GM12872 (cell line): ENCODE measurements at regions not wholly inside any gene's neighbourhood (a gene's known extent, or its start where the extent isn't known, plus 50 kb on each side); places are given as distances from the start of the nearest gene placed in this dataset.

Experiments
- CTCF ChIP-seq: IDR thresholded peaks from 3 replicates; pipeline ENCODE4 v1.5.1; 2011; ENCODE audit warnings: low read depth, mild to moderate bottlenecking, low read length, moderate library complexity; ENCODE audit not compliant: insufficient read depth

GRCh38 chr17:71656964-71657858 is 463.6 kb upstream of the SOX9 start:
- no peak for TF ChIP-seq CTCF

GRCh38 chr17:71658996-71659395 is 461.8 kb upstream of the SOX9 start:
- TF ChIP-seq CTCF = no peak

- TF ChIP-seq CTCF = no peak
Observed at GRCh38 chr17:71664861-71665260, 456.0 kb upstream of the SOX9 start.

- TF ChIP-seq CTCF = no peak
Observed at GRCh38 chr17:71666047-71666446, 454.8 kb upstream of the SOX9 start.

- no peak for TF ChIP-seq CTCF
Observed at GRCh38 chr17:71667661-71668060, 453.2 kb upstream of the SOX9 start.

GRCh38 chr17:71668807-71669206 is 452.0 kb upstream of the SOX9 start:
- no peak for TF ChIP-seq CTCF

GRCh38 chr17:71677439-71677838 is 443.4 kb upstream of the SOX9 start:
- TF ChIP-seq CTCF = no peak

GRCh38 chr17:71679832-71680231 is 441.0 kb upstream of the SOX9 start:
- no peak for TF ChIP-seq CTCF
